ENCODE measurements at regions not wholly inside any gene's neighbourhood (a gene's known extent, or its start where the extent isn't known, plus 50 kb on each side); places are given as distances from the start of the nearest gene placed in this dataset.

GRCh38 chr15:89019436-89019835 is 68.8 kb upstream of the ABHD2 start:
- intact Hi-C loops (cut with micrococcal nuclease) = no loop called here
- Histone ChIP-seq H3K27me3 (ENCODE audit: control insufficient read depth in 2 of 2, insufficient read depth in 2 of 2, low read length in 2 of 2) (no peaks in the 10 kb centered on the region), H3K9me3 (replicated peaks; ENCODE audit: control insufficient read depth, insufficient read depth, low read depth, low read length) (no peaks in the 10 kb centered on the region), H3K27ac (ENCODE audit: extremely low read depth, low read depth, low read length) (no peak overlapping the region), H3K4me1 (replicated peaks in 1 of 2; ENCODE audit: control insufficient read depth in 2 of 2, insufficient read depth in 2 of 2, low read length in 2 of 2) (peaks cover 5 to 15% of the 10 kb centered on the region in 2 experiments; a peak in 3 of 5 replicates), H4K20me1 (replicated peaks; ENCODE audit: control insufficient read depth, insufficient read depth, low read length) (no peaks in the 10 kb centered on the region), H3K79me2 (ENCODE audit: control insufficient read depth, insufficient read depth, low read length) (no peaks in the 10 kb centered on the region), H3K36me3 (ENCODE audit: control insufficient read depth, insufficient read depth, low read length) (no peaks in the 10 kb centered on the region), H3K4me2 (ENCODE audit: insufficient read depth, low read length) (no peak overlapping the region), H2AFZ (ENCODE audit: low read depth, low read length) (peak overlapping the region; percentile 22; the same call in 1 of the 2 replicates), H3K4me3 (no peak overlapping the region), H3K9me1 (ENCODE audit: control insufficient read depth, insufficient read depth, low read length) (no peaks in the 10 kb centered on the region), H3K9ac (ENCODE audit: insufficient read depth in 1 of 2, low read depth in 2 of 2, low read length in 2 of 2) (no peak overlapping the region)
- ChIA-PET POLR2A (interaction anchor here (1.0 kb wide), 1 partner anchor 132 kb away, joined by 4 read pairs; no protein-coding TSS in a partner anchor), CTCF (ENCODE audit: low intra/inter-chr PET ratio) (interaction anchor here (1.2 kb wide), 1 partner anchor 115 kb away, joined by 3 read pairs; no protein-coding TSS in a partner anchor)
- DNase-seq (ENCODE audit: extremely low read depth in 1 of 4, low spot score in 3 of 4) (no peak), ATAC-seq (no peak), FAIRE-seq (no peak)
- 40% methylated on average over 3 of the region's 3 CpGs for WGBS (ENCODE audit: insufficient coverage, low coverage, missing lambda C conversion rate)
- no TSS peak for BruUV-seq (replicated peaks)
- in situ Hi-C loops (cut with MboI) = loop anchor here (5.0 kb wide), 1 partner anchor 107 kb away; the partner anchor contains the start of gene MFGE8
- TF ChIP-seq ZNF232 (CRISPR knock-in tag; IDR thresholded peaks at IDR 0.05) (no peak), GABPB1 (CRISPR knock-in tag; IDR thresholded peaks at IDR 0.05) (no peak), ARNT (IDR thresholded peaks at IDR 0.05) (no peak), ZBTB49 (CRISPR knock-in tag; IDR thresholded peaks at IDR 0.05; ENCODE audit: borderline replicate concordance) (no peak), PREB (CRISPR knock-in tag; IDR thresholded peaks at IDR 0.05) (no peak), ZBTB5 (IDR thresholded peaks at IDR 0.05) (no peak), E2F3 (CRISPR knock-in tag; IDR thresholded peaks at IDR 0.05) (no peak), ARHGAP35 (IDR thresholded peaks at IDR 0.05; ENCODE audit: partially characterized antibody) (no peak), SP1 (CRISPR knock-in tag; IDR thresholded peaks at IDR 0.05) (no peak), RUNX1 (IDR thresholded peaks at IDR 0.05; ENCODE audit: low read depth) (no peak), RNF2 (IDR thresholded peaks at IDR 0.05) (no peak), MLX (CRISPR knock-in tag; conservative IDR thresholded peaks at IDR 0.05) (no peak), CREB1 (IDR thresholded peaks at IDR 0.05) (no peak), CREB1 (CRISPR knock-in tag; IDR thresholded peaks at IDR 0.05) (no peak), SAFB (IDR thresholded peaks at IDR 0.05; ENCODE audit: borderline replicate concordance, low read depth, low read length) (no peak), TFE3 (CRISPR knock-in tag; IDR thresholded peaks at IDR 0.05) (no peak), NFATC3 (IDR thresholded peaks at IDR 0.05) (no peak), SMARCA5 (IDR thresholded peaks at IDR 0.05) (no peak)

Data from K562 (cell line).